GM12892 (cell line): ENCODE measurements at regions not wholly inside any gene's neighbourhood (a gene's known extent, or its start where the extent isn't known, plus 50 kb on each side); places are given as distances from the start of the nearest gene placed in this dataset.

Experiments used
- DNase-seq: peaks from one replicate; pipeline ENCODE4 v3.0.0; 2011; ENCODE audit not compliant: insufficient read length
- FAIRE-seq: peaks from 2 replicates; lab custom pipeline; 2011; peaks lifted over from hg19 to GRCh38; lab: Jason Lieb, UNC
- POLR2A ChIP-seq: IDR thresholded peaks from 2 replicates; pipeline ENCODE4 v1.6.1; 2011; ENCODE audit warnings: low read depth, low read length, control low read depth
- POLR2AphosphoS5 ChIP-seq: IDR thresholded peaks from 2 replicates; pipeline ENCODE4 v1.6.1; 2011; ENCODE audit warnings: low read depth, low read length, control low read depth
- TAF1 ChIP-seq: IDR thresholded peaks from 2 replicates; pipeline ENCODE4 v1.6.1; 2011; ENCODE audit warnings: low read depth, mild to moderate bottlenecking, control low read depth, low read length, borderline replicate concordance

- FAIRE-seq (no peak), DNase-seq (no peak)
- no peak for TF ChIP-seq POLR2A
- no peak for TF ChIP-seq TAF1
- TF ChIP-seq POLR2AphosphoS5 = no peak
These were observed 135.3 kb downstream of the C1D start for GRCh38 chr2:67927501-67927900.

- no peak for TF ChIP-seq POLR2A
- TF ChIP-seq POLR2AphosphoS5 = no peak
- no peak for TF ChIP-seq TAF1
These were observed 132.6 kb downstream of the C1D start for GRCh38 chr2:67930156-67930555.

DNA sequence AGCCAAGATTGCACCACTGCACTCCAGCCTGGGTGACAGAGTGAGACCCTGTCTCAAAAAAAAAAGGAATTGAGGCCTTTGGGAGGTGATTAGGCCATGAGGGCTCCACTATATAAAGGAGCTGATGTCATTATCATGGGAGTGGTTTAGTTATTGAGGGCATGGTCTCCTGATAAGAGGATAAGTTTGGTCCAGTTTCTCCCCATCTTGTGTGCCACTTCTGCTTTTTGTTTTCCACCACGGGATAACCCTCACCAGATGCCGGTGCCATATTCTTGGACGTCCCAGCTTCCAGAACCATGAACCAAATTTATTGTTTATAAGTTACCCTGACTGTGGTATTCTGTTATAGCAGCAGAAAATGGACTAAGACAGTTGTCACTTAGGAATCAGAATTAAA is 125.8 kb downstream of the C1D start:
- FAIRE-seq (no peak), DNase-seq (no peak)
- no peak for TF ChIP-seq TAF1
- TF ChIP-seq POLR2A = no peak
- TF ChIP-seq POLR2AphosphoS5 = no peak

More at GRCh38 chr2:67930156-67930555, 132.6 kb downstream of the C1D start:
- FAIRE-seq (no peak), DNase-seq (no peak)

DNA sequence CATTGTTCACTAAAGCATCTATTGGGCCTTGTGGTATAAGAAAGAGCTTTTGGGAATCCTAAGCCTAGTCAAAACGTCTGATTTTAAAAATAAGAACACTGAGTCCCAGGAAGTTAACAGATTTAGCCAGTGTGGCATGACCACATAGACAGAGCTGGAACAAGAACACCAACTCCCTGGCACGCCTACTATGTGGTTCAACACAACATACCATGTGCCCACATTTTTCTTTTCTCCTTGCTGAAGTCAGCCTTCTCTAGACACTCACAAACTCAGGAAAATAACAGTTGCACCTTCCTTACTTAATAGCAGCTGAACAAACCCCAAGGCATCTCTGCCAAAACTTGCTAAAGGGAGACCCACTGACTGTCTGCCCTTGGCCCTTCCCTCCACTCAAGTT is 124.8 kb downstream of the C1D start:
- TF ChIP-seq POLR2AphosphoS5 = no peak
- TF ChIP-seq POLR2A = no peak
- no peak for TF ChIP-seq TAF1
- FAIRE-seq (no peak), DNase-seq (no peak)

DNA sequence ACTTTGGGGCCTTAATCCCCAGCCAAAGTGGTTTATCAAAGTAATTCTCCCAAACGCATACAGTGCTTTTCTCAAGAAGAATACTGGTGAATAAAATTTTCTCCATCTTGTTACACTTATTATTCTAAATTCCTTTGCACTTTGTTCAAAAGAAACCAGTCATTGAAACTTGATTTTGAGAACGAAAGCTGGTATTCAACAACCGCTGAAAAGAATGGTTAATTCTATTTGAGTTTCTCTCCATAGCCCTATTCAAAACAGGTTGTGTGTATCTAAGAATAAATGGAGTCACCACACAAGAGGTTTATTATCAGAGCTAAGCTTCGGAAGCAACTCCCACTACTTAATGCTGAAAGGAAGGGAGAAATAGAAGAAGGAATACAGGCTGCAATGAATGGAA is 117.7 kb downstream of the C1D start:
- DNase-seq = no peak
- TF ChIP-seq POLR2AphosphoS5 (no peak), TAF1 (no peak), POLR2A (no peak)
- FAIRE-seq = no peak

DNA sequence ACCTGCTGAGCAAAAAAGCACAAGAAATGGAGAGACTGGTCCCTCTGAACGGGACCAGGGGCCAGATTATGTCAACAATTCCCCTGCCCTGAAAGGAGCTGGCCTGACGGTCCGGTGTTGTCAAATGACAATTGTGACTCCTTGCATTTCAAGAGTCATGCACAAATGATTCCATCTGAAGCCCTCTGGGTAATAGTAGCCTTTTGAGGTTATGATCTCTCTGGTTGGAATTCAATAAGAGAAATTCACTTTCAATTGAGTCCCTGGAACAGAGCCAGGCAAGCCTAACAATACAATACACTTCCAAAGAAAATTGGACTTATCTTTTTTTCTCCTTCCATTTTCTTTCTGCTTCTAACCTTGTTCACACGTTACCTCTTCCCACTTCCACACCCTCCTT is 116.9 kb downstream of the C1D start:
- FAIRE-seq = no peak
- no peak for TF ChIP-seq TAF1
- no peak for TF ChIP-seq POLR2A
- no peak for DNase-seq

- no peak for FAIRE-seq
- no peak for DNase-seq
- TF ChIP-seq POLR2AphosphoS5 (no peak), POLR2A (no peak), TAF1 (no peak)
These were observed 114.7 kb downstream of the C1D start for GRCh38 chr2:67948057-67948456.

GRCh38 chr2:67948506-67948905 is 114.3 kb downstream of the C1D start:
- DNase-seq (no peak), FAIRE-seq (no peak)
- TF ChIP-seq POLR2A (no peak), POLR2AphosphoS5 (no peak), TAF1 (no peak)

- DNase-seq = no peak
- no peak for FAIRE-seq
- TF ChIP-seq POLR2AphosphoS5 = no peak
- TF ChIP-seq TAF1 = no peak
- TF ChIP-seq POLR2A = no peak
These were observed 112.8 kb downstream of the C1D start for GRCh38 chr2:67950018-67950417.

DNA sequence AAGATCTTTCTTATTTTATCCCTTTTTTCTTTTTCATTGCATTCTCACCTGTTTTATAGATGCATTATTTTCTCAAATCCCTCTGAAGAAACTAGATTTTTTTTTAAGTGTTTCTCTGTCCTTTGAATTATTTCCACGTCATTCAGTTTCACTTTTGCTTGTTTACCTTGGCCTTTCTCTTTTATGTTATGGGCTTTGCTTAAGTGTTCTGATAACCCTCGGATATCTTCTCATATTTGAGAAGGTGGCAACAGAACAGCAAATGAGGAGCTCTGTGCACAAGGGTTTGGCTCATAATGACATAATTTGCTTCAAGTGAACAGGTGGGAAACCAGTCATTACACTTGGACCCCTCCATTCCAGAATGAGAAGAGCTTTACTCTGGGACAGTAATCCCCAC is 111.9 kb downstream of the C1D start:
- FAIRE-seq = no peak
- DNase-seq = no peak
- TF ChIP-seq TAF1 (no peak), POLR2A (no peak), POLR2AphosphoS5 (no peak)

DNA sequence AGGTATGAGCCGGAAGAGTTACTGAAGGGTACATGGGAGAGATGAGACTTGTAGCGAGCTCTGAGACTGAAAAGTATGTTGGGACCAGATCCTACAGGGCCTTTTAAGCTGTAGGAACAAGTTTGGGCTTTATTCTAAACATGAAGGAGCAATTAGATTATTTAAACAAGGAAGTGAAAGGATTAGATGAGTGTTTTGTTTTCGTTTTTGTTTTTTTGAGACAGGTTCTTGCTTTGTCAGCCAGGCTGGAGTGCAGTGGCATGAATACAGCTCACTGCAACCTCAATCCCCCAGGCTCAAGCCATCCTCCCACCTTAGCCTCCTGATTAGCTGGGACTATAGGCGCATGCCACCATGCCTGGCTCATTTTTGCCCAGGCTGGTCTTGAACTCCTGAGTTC is 110.7 kb downstream of the C1D start:
- no peak for DNase-seq
- TF ChIP-seq POLR2AphosphoS5 (no peak), POLR2A (no peak), TAF1 (no peak)
- peak; percentile 21 for FAIRE-seq

GRCh38 chr2:67954093-67954748 is 108.6 kb downstream of the C1D start:
- FAIRE-seq = no peak

More at GRCh38 chr2:67954093-67954748, 108.6 kb downstream of the C1D start:
- no peak for DNase-seq
- TF ChIP-seq POLR2AphosphoS5 (no peak), POLR2A (no peak), TAF1 (no peak)
